Spleen (tissue), 11 donors: ENCODE measurements at regions not wholly inside any gene's neighbourhood (a gene's known extent, or its start where the extent isn't known, plus 50 kb on each side); places are given as distances from the start of the nearest gene placed in this dataset.

Source experiments
- DNase-seq: peaks from one replicate; pipeline ENCODE4 v3.0.0-alpha.2; 2020
- H3K27ac ChIP-seq, 8 donors: fragments of 200-600 bp; sonication (generic) in 7 of 8; 1 replicate in 4 of 8; 2 replicates in 4 of 8; pipeline versions ENCODE4 v1.5.0 to v1.8.0; 2016 to 2021; ENCODE audit warnings: inconsistent platforms in 4 of 8, mild to moderate bottlenecking in 4 of 8, moderate library complexity in 1 of 8
- H3K27me3 ChIP-seq, 7 donors: fragments of 200-600 bp; sonication (generic) in 6 of 7; replicated peaks in 1 of 7; 1 replicate in 4 of 7; 2 replicates in 3 of 7; pipeline versions ENCODE4 v1.5.0 to v1.8.0; 2016 to 2021; ENCODE audit warnings: inconsistent platforms in 3 of 7, mild to moderate bottlenecking in 1 of 7
- H3K36me3 ChIP-seq, 6 donors: fragments of 200-600 bp; sonication (generic) in 5 of 6; 1 replicate in 4 of 6; 2 replicates in 2 of 6; pipeline versions ENCODE4 v1.5.0 to v1.8.0; 2016 to 2021; ENCODE audit warnings: inconsistent platforms in 2 of 6
- H3K4me1 ChIP-seq, 6 donors: fragments of 200-600 bp; sonication (generic) in 5 of 6; 1 replicate in 3 of 6; 2 replicates in 3 of 6; pipeline versions ENCODE4 v1.5.0 to v1.8.0; 2016 to 2021; ENCODE audit warnings: inconsistent platforms in 3 of 6
- H3K4me3 ChIP-seq, 8 donors: fragments of 200-600 bp; sonication (generic) in 7 of 8; 1 replicate in 4 of 8; 2 replicates in 4 of 8; pipeline versions ENCODE4 v1.5.0 to v1.8.0; 2016 to 2021; ENCODE audit warnings: inconsistent platforms in 4 of 8, mild to moderate bottlenecking in 4 of 8, moderate library complexity in 2 of 8
- H3K9me3 ChIP-seq, 8 donors: fragments of 200-600 bp; sonication (generic) in 7 of 8; 1 replicate in 4 of 8; 2 replicates in 4 of 8; pipeline versions ENCODE4 v1.5.0 to v1.8.0; 2016 to 2021; ENCODE audit warnings: inconsistent platforms in 4 of 8
- CTCF ChIP-seq, 11 experiments: fragments of 200-600 bp in 7 of 11; fragments of 450-650 bp in 4 of 11; sonication (generic) in 4 of 11; IDR thresholded peaks in 8 of 11; conservative IDR thresholded peaks in 3 of 11; 1 replicate in 7 of 11; 2 replicates in 4 of 11; pipeline versions ENCODE4 v1.4.0 to v1.8.0; 2016 to 2021; ENCODE audit warnings: antibody characterized with exemption in 11 of 11, inconsistent platforms in 4 of 11, mild to moderate bottlenecking in 1 of 11
- POLR2A ChIP-seq, 3 donors: fragments of 450-650 bp; IDR thresholded peaks; one replicate each; pipeline ENCODE4 v1.5.1; 2017; ENCODE audit warnings: antibody characterized with exemption in 3 of 3, mild to moderate bottlenecking in 1 of 3
- POLR2AphosphoS5 ChIP-seq, 3 donors: sonication (generic); formaldehyde crosslinking; IDR thresholded peaks; one replicate each; pipeline ENCODE4 v1.5.1; 2017; ENCODE audit warnings: antibody characterized with exemption in 3 of 3
- WGBS, 5 donors: extraction: QIAGEN DNeasy Blood & Tissue Kit in 3 of 5; methylation state at CpG; one replicate each; pipeline versions ENCODE4 v1.1.5 to v1.1.7; 2013 to 2018; 5-methylcytosine and 5-hydroxymethylcytosine counted together
- intact Hi-C: fragments of 100-400 bp; cut with DNase I; formaldehyde crosslinking; loops from one replicate; pipeline ENCODE4 v1.15.0; 2023; ENCODE audit warnings: low total_unique reads
- donor health status: healthy with polysubstance abuse.
- donor health status: DM: no; HTN: no; CAD: no; lungs with moderate emphysema.
- donor health status: DM: no; HTN: no; CAD: no.
- donor health status: Bipolar disorder and iron deficiency.
- donor health status: healthy.
- donor health status: DM: no; HTN: no; CAD: no.
- donor health status: DM: yes; HTN: yes; CAD: no.

DNA sequence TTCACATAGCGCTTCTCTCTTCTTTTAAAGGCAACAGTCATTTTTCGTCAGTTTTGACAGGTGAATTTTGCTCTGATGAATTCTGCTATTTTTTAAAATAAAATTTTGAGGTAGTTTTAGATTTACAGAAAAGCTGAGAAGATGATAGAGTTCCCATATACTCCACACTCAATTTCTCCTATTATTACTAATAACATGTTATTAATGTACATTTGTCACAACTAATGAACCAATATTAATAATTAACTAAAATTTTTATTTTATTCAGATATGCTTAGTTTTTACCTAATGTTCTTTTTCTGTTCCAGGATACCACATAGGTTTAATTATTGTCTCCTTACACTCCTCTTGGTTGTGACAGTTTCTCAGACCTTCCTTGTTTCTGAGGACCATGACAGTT lies 197.0 kb downstream of the ZC3H11B start:
- Histone ChIP-seq H3K36me3 (no peaks in the 10 kb centered on the region), H3K4me3 (no peak overlapping the region), H3K27ac (no peak overlapping the region), H3K9me3 (no peaks in the 10 kb centered on the region), H3K27me3 (no peaks in the 10 kb centered on the region), H3K4me1 (no peaks in the 10 kb centered on the region)
- intact Hi-C loops: loop anchor here (10.0 kb wide), 1 partner anchor 1081 kb away; no protein-coding TSS in a partner anchor
- no peak for DNase-seq
- no peak for TF ChIP-seq POLR2AphosphoS5 (IDR thresholded peaks at IDR 0.05)
- TF ChIP-seq POLR2A (IDR thresholded peaks at IDR 0.05): no peak
- TF ChIP-seq CTCF (IDR thresholded peaks at IDR 0.05 in 8 of 11, conservative IDR thresholded peaks at IDR 0.05 in 3 of 11): no peak
- WGBS, 5 donors: 85 to 91% (median 86%) methylated on average over 2 of the region's 2 CpGs

GRCh38 chr1:219415433-219415832 lies 197.5 kb downstream of the ZC3H11B start:
- intact Hi-C loops: loop anchor here (10.0 kb wide), 1 partner anchor 1081 kb away; no protein-coding TSS in a partner anchor
- no peak for DNase-seq
- Histone ChIP-seq H3K9me3 (no peaks in the 10 kb centered on the region), H3K27me3 (no peaks in the 10 kb centered on the region), H3K27ac (no peak overlapping the region), H3K36me3 (no peaks in the 10 kb centered on the region), H3K4me1 (no peaks in the 10 kb centered on the region), H3K4me3 (no peak overlapping the region)
- TF ChIP-seq CTCF (IDR thresholded peaks at IDR 0.05 in 8 of 11, conservative IDR thresholded peaks at IDR 0.05 in 3 of 11) (no peak), POLR2AphosphoS5 (IDR thresholded peaks at IDR 0.05) (no peak), POLR2A (IDR thresholded peaks at IDR 0.05) (no peak)
- WGBS, 5 donors: 92 to 99% (median 95%) methylated on average over 2 of the region's 2 CpGs

DNA sequence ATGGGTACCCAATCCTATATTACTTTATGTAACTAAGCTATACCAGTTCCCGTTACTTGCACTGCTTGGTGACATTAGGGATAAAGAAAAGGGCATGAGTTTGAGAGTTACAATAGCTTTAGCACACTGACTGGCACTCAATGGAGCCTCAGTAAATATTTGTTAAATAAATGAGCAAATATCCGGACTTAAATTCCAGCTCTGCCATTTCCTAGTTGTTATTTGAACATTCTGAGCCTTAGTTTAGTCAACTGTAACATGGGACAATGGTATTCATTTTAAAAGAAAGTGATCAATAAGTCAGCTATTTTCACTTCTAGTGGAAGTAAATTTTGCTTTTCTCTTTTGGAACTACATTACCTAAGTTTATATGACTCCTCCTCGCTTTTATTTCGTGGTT lies 198.7 kb downstream of the ZC3H11B start:
- no peaks in the 10 kb centered on the region for H3K4me1 ChIP-seq
- no peaks in the 10 kb centered on the region for H3K36me3 ChIP-seq
- H3K27ac ChIP-seq: no peak overlapping the region
- WGBS, 5 donors: 73 to 90% (median 76%) methylated on average over 4 of the region's 4 CpGs
- TF ChIP-seq CTCF (IDR thresholded peaks at IDR 0.05 in 8 of 11, conservative IDR thresholded peaks at IDR 0.05 in 3 of 11): no peak
- TF ChIP-seq POLR2AphosphoS5 (IDR thresholded peaks at IDR 0.05): no peak
- no peak for TF ChIP-seq POLR2A (IDR thresholded peaks at IDR 0.05)
- H3K4me3 ChIP-seq: no peak overlapping the region
- intact Hi-C loops: loop anchor here (10.0 kb wide), 1 partner anchor 1079 kb away; no protein-coding TSS in a partner anchor
- no peak for DNase-seq
- no peaks in the 10 kb centered on the region for H3K27me3 ChIP-seq
- no peaks in the 10 kb centered on the region for H3K9me3 ChIP-seq

- TF ChIP-seq POLR2A (IDR thresholded peaks at IDR 0.05) (no peak), CTCF (IDR thresholded peaks at IDR 0.05 in 8 of 11, conservative IDR thresholded peaks at IDR 0.05 in 3 of 11) (no peak), POLR2AphosphoS5 (IDR thresholded peaks at IDR 0.05) (no peak)
- intact Hi-C loops: loop anchor here (10.0 kb wide), 1 partner anchor 1079 kb away; no protein-coding TSS in a partner anchor
- Histone ChIP-seq H3K27me3 (no peaks in the 10 kb centered on the region), H3K27ac (no peak overlapping the region), H3K9me3 (no peaks in the 10 kb centered on the region), H3K36me3 (no peaks in the 10 kb centered on the region), H3K4me1 (no peaks in the 10 kb centered on the region), H3K4me3 (no peak overlapping the region)
- no peak for DNase-seq
- 52 to 85% (median 66%) methylated on average over 1 of the region's 1 CpG for WGBS, 5 donors
These were observed 199.4 kb downstream of the ZC3H11B start for GRCh38 chr1:219413536-219413935.
